ENCODE measurements at regions not wholly inside any gene's neighbourhood (a gene's known extent, or its start where the extent isn't known, plus 50 kb on each side); places are given as distances from the start of the nearest gene placed in this dataset.

GRCh38 chr18:46253498-46253897 is 149.3 kb downstream of the HAUS1 start:
- no peak for TF ChIP-seq PBX3 (IDR thresholded peaks at IDR 0.05)
- TF ChIP-seq ESRRA (IDR thresholded peaks at IDR 0.05; ENCODE audit: borderline replicate concordance, low read length): no peak
- no peak for TF ChIP-seq CTCF (IDR thresholded peaks at IDR 0.05)
- TF ChIP-seq JUN (IDR thresholded peaks at IDR 0.05): no peak
- TF ChIP-seq KDM1A (IDR thresholded peaks at IDR 0.05; ENCODE audit: low read depth): no peak
- no peak for TF ChIP-seq SMC3 (IDR thresholded peaks at IDR 0.05)
- TF ChIP-seq POLR2A (IDR thresholded peaks at IDR 0.05; ENCODE audit: low read length): no peak
- no peak for TF ChIP-seq CEBPB (IDR thresholded peaks at IDR 0.05)
- no peak for TF ChIP-seq REST (IDR thresholded peaks at IDR 0.05)
- no peak for TF ChIP-seq USF2 (IDR thresholded peaks at IDR 0.05)
- TF ChIP-seq BCL3 (IDR thresholded peaks at IDR 0.05): no peak
- no peak for TF ChIP-seq MAX (IDR thresholded peaks at IDR 0.05)
- TF ChIP-seq NFE2L2 (conservative IDR thresholded peaks at IDR 0.05; ENCODE audit: low read length): no peak
- TF ChIP-seq EHF (CRISPR knock-in tag; IDR thresholded peaks at IDR 0.05): no peak

Measured in A549 (cell line).